Mesenchymal stem cell (in vitro differentiated cells and primary cell): ENCODE measurements at regions not wholly inside any gene's neighbourhood (a gene's known extent, or its start where the extent isn't known, plus 50 kb on each side); places are given as distances from the start of the nearest gene placed in this dataset.

ENCODE experiments used
- DNase-seq: peaks from one replicate; pipeline ENCODE4 v3.0.0-alpha.2; 2013
- H2AFZ ChIP-seq: one replicate; pipeline ENCODE4 v1.6.1; 2013; ENCODE audit warnings: low read depth, mild to moderate bottlenecking, control low read depth, inconsistent platforms, low read length, moderate library complexity
- H2AK5ac ChIP-seq: 2 replicates; pipeline ENCODE4 v1.6.1; 2013; ENCODE audit warnings: low read length, moderate library complexity, mild to moderate bottlenecking, inconsistent platforms; ENCODE audit not compliant: severe bottlenecking
- H2BK120ac ChIP-seq: one replicate; pipeline ENCODE4 v1.6.1; 2013; ENCODE audit warnings: low read depth, mild to moderate bottlenecking, inconsistent platforms, low read length, moderate library complexity
- H2BK12ac ChIP-seq, 2 experiments: one replicate each; pipeline ENCODE4 v1.6.1; 2013; ENCODE audit warnings: inconsistent platforms in 2 of 2, low read length in 2 of 2, mild to moderate bottlenecking in 2 of 2, moderate library complexity in 2 of 2, control low read depth in 1 of 2
- H2BK15ac ChIP-seq: one replicate; pipeline ENCODE4 v1.6.1; 2013; ENCODE audit warnings: mild to moderate bottlenecking, low read depth, inconsistent platforms; ENCODE audit not compliant: poor library complexity, severe bottlenecking
- H2BK5ac ChIP-seq: 2 replicates; pipeline ENCODE4 v1.6.1; 2013; ENCODE audit warnings: low read depth, mild to moderate bottlenecking, low read length, control low read depth, inconsistent platforms; ENCODE audit not compliant: poor library complexity, severe bottlenecking
- H3K14ac ChIP-seq, 2 experiments: one replicate each; pipeline ENCODE4 v1.6.1; 2013; ENCODE audit warnings: inconsistent platforms in 2 of 2, low read length in 2 of 2, control low read depth in 1 of 2, mild to moderate bottlenecking in 1 of 2, moderate library complexity in 1 of 2
- H3K18ac ChIP-seq, 2 experiments: one replicate each; pipeline ENCODE4 v1.6.1; 2013; ENCODE audit warnings: inconsistent platforms in 2 of 2, low read length in 2 of 2, control low read depth in 1 of 2, low read depth in 1 of 2, mild to moderate bottlenecking in 1 of 2
- H3K23ac ChIP-seq, 2 experiments: one replicate each; pipeline ENCODE4 v1.6.1; 2013; ENCODE audit warnings: inconsistent platforms in 2 of 2, low read length in 2 of 2, mild to moderate bottlenecking in 2 of 2, moderate library complexity in 2 of 2, control low read depth in 1 of 2
- H3K27ac ChIP-seq: 2 replicates; pipeline ENCODE4 v1.5.1; 2013; ENCODE audit warnings: mild to moderate bottlenecking, moderate library complexity, low read length, control low read depth, inconsistent platforms; ENCODE audit not compliant: poor library complexity, severe bottlenecking
- H3K27me3 ChIP-seq, 2 experiments: 2 replicates each; pipeline versions ENCODE4 v1.6.1 to v1.7.0; 2013; ENCODE audit warnings: low read length in 2 of 2, mild to moderate bottlenecking in 2 of 2, moderate library complexity in 2 of 2, control low read depth in 1 of 2, inconsistent platforms in 1 of 2; ENCODE audit not compliant: control insufficient read depth in 1 of 2, insufficient read depth in 1 of 2
- H3K36me3 ChIP-seq, 2 experiments: 2 replicates each; pipeline versions ENCODE4 v1.6.1 to v1.7.0; 2013; ENCODE audit warnings: low read length in 2 of 2, control low read depth in 1 of 2, inconsistent platforms in 1 of 2, low read depth in 1 of 2, mild to moderate bottlenecking in 1 of 2; ENCODE audit not compliant: insufficient read depth in 2 of 2, control insufficient read depth in 1 of 2
- H3K4ac ChIP-seq, 2 experiments: one replicate each; pipeline ENCODE4 v1.6.1; 2013; ENCODE audit warnings: inconsistent platforms in 2 of 2, low read length in 2 of 2, mild to moderate bottlenecking in 2 of 2, moderate library complexity in 2 of 2, control low read depth in 1 of 2, low read depth in 1 of 2
- H3K4me1 ChIP-seq: 2 replicates; pipeline ENCODE4 v1.6.1; 2013; ENCODE audit warnings: low read depth, low read length, control low read depth; ENCODE audit not compliant: control insufficient read depth, insufficient read depth
- H3K4me2 ChIP-seq: 2 replicates; pipeline ENCODE4 v1.6.1; 2013; ENCODE audit warnings: low read length, mild to moderate bottlenecking, inconsistent platforms; ENCODE audit not compliant: poor library complexity, severe bottlenecking
- H3K4me3 ChIP-seq, 2 experiments: 2 replicates each; pipeline versions ENCODE4 v1.5.1 to v1.7.0; 2013; ENCODE audit warnings: low read length in 2 of 2, mild to moderate bottlenecking in 2 of 2, control low read depth in 1 of 2, low read depth in 1 of 2; ENCODE audit not compliant: insufficient read depth in 1 of 2
- H3K79me1 ChIP-seq: replicated peaks from 2 replicates; pipeline ENCODE4 v1.6.1; 2013; ENCODE audit warnings: mild to moderate bottlenecking, control low read depth, low read length, inconsistent platforms; ENCODE audit not compliant: poor library complexity, severe bottlenecking
- H3K9ac ChIP-seq: 2 replicates; pipeline ENCODE4 v1.7.0; 2013; ENCODE audit warnings: mild to moderate bottlenecking, low read length, moderate library complexity
- H3K9me3 ChIP-seq: 2 replicates; pipeline ENCODE4 v1.7.0; 2013; ENCODE audit warnings: mild to moderate bottlenecking, low read length; ENCODE audit not compliant: control insufficient read depth
- H4K8ac ChIP-seq: one replicate; pipeline ENCODE4 v1.6.1; 2013; ENCODE audit warnings: inconsistent platforms, mild to moderate bottlenecking, low read length, moderate library complexity
- H4K91ac ChIP-seq: one replicate; pipeline ENCODE4 v1.6.1; 2013; ENCODE audit warnings: mild to moderate bottlenecking, low read length, inconsistent platforms
- WGBS: methylation state at CpG from one replicate; pipeline ENCODE4 v1.1.7; 2013; ENCODE audit warnings: mixed read lengths; 5-methylcytosine and 5-hydroxymethylcytosine counted together

- Histone ChIP-seq H3K4me2 (no peak overlapping the region), H3K36me3 (no peaks in the 10 kb centered on the region), H4K8ac (no peak overlapping the region), H3K79me1 (no peaks in the 10 kb centered on the region), H3K23ac (no peak overlapping the region), H3K9ac (no peak overlapping the region), H3K9me3 (no peaks in the 10 kb centered on the region), H3K4ac (no peak overlapping the region), H4K91ac (no peak overlapping the region), H2BK120ac (no peak overlapping the region), H2BK5ac (no peak overlapping the region), H3K4me1 (peaks cover 2% of the 10 kb centered on the region), H3K27ac (no peak overlapping the region), H3K4me3 (no peak overlapping the region), H2BK12ac (no peak overlapping the region), H3K27me3 (no peaks in the 10 kb centered on the region), H2AK5ac (no peak overlapping the region), H2AFZ (no peak overlapping the region), H2BK15ac (no peak overlapping the region), H3K18ac (no peak overlapping the region), H3K14ac (no peak overlapping the region)
- DNase-seq, result peak; percentile 28
Observed at GRCh38 chr1:172870901-172871606, 179.7 kb downstream of the TNFSF18 start.

- Histone ChIP-seq H2AFZ (no peak overlapping the region), H2BK12ac (no peak overlapping the region), H2AK5ac (no peak overlapping the region), H3K27me3 (no peaks in the 10 kb centered on the region), H3K4me2 (no peak overlapping the region), H3K36me3 (no peaks in the 10 kb centered on the region), H3K27ac (peak overlapping the region; percentile 8), H2BK5ac (no peak overlapping the region), H3K4me3 (no peak overlapping the region), H3K4ac (no peak overlapping the region), H3K4me1 (peaks cover 2% of the 10 kb centered on the region), H4K8ac (no peak overlapping the region), H3K18ac (peak overlapping the region in 1 of 2 experiments; percentile 21), H3K23ac (no peak overlapping the region), H3K9me3 (peaks cover 4% of the 10 kb centered on the region), H2BK120ac (no peak overlapping the region), H3K14ac (no peak overlapping the region), H3K9ac (no peak overlapping the region), H4K91ac (no peak overlapping the region), H2BK15ac (no peak overlapping the region), H3K79me1 (no peaks in the 10 kb centered on the region)
- no CpG with 5 or more reads among the region's 1 CpG for WGBS
- DNase-seq, result no peak
Observed at GRCh38 chr1:172874950-172875349, 175.8 kb downstream of the TNFSF18 start.

- no peak overlapping the region for H3K9ac ChIP-seq
- H4K8ac ChIP-seq, result no peak overlapping the region
Observed at GRCh38 chr1:172875892-172876291, 174.8 kb downstream of the TNFSF18 start.

GRCh38 chr1:172882385-172882784 lies 168.4 kb downstream of the TNFSF18 start:
- Histone ChIP-seq H2BK15ac (no peak overlapping the region), H2BK12ac (no peak overlapping the region), H3K14ac (no peak overlapping the region), H3K18ac (no peak overlapping the region), H3K9ac (no peak overlapping the region), H3K9me3 (peaks cover 4% of the 10 kb centered on the region), H3K4me1 (no peaks in the 10 kb centered on the region), H3K36me3 (no peaks in the 10 kb centered on the region), H3K4ac (no peak overlapping the region), H2BK5ac (no peak overlapping the region), H3K79me1 (no peaks in the 10 kb centered on the region), H2AK5ac (no peak overlapping the region), H3K27me3 (no peaks in the 10 kb centered on the region), H3K27ac (no peak overlapping the region), H3K23ac (no peak overlapping the region), H3K4me2 (no peak overlapping the region), H4K91ac (no peak overlapping the region), H2BK120ac (no peak overlapping the region), H2AFZ (no peak overlapping the region), H3K4me3 (no peak overlapping the region), H4K8ac (no peak overlapping the region)
- DNase-seq, result no peak

More at GRCh38 chr1:172875892-172876291, 174.8 kb downstream of the TNFSF18 start:
- no peak overlapping the region for H3K23ac ChIP-seq
- H3K27ac ChIP-seq, result no peak overlapping the region
- H2BK15ac ChIP-seq, result no peak overlapping the region
- H2BK5ac ChIP-seq, result no peak overlapping the region
- no peaks in the 10 kb centered on the region for H3K36me3 ChIP-seq
- H2BK12ac ChIP-seq, result no peak overlapping the region
- DNase-seq, result no peak
- H3K14ac ChIP-seq, result no peak overlapping the region
- H3K4me2 ChIP-seq, result no peak overlapping the region
- H3K4ac ChIP-seq, result no peak overlapping the region
- no peak overlapping the region for H4K91ac ChIP-seq
- H3K18ac ChIP-seq, result no peak overlapping the region
- no peak overlapping the region for H3K4me3 ChIP-seq
- H3K4me1 ChIP-seq, result peaks cover 2% of the 10 kb centered on the region
- no peaks in the 10 kb centered on the region for H3K27me3 ChIP-seq
- H2BK120ac ChIP-seq, result no peak overlapping the region
- H2AFZ ChIP-seq, result no peak overlapping the region
- H3K9me3 ChIP-seq, result peaks cover 4% of the 10 kb centered on the region
- no peaks in the 10 kb centered on the region for H3K79me1 ChIP-seq
- no peak overlapping the region for H2AK5ac ChIP-seq
